C4-2B (cell line): ENCODE measurements at regions not wholly inside any gene's neighbourhood (a gene's known extent, or its start where the extent isn't known, plus 50 kb on each side); places are given as distances from the start of the nearest gene placed in this dataset.

ENCODE experiments used
- ZFX ChIP-seq: fragments of 450-650 bp; IDR thresholded peaks from 2 replicates; pipeline ENCODE4 v1.6.1; 2017
- TF ChIP-seq, protein P1 (sequence below): fragments of 450-650 bp; conservative IDR thresholded peaks from 2 replicates; pipeline ENCODE4 v1.5.1; 2017; ENCODE audit warnings: mild to moderate bottlenecking

DNA sequence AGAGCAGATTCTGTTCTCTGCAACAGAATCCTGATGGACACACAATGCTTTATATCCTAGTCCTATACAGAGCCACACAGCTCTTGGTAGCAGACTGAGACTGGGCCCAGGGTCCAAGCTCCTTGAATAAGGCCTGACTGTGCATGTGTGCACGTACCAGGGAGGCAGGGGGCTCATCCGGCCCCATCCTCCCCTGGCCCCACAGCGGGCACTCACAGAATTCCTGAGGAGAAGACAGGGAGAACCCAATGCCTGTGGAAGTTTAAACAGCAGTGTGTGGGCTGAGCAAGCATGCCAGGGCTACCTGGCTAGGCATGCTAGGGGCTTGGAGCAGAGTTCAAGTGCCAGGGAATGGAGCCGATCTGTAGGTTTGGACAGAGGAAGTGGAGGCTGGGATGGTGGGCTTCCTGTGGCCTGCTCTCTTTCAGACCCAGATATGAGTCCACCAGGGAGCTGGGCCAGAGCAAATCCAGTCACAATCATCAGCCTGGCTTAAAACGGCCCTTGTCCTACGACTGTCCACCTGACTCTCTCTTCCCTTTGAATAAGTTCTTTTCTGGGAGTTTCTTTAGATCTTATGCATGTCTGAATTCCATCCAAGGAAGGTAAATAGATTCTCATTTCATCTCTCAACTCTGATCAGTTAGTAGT is 74.0 kb downstream of the MRPL14 start:
- TF ChIP-seq, protein P1, sequence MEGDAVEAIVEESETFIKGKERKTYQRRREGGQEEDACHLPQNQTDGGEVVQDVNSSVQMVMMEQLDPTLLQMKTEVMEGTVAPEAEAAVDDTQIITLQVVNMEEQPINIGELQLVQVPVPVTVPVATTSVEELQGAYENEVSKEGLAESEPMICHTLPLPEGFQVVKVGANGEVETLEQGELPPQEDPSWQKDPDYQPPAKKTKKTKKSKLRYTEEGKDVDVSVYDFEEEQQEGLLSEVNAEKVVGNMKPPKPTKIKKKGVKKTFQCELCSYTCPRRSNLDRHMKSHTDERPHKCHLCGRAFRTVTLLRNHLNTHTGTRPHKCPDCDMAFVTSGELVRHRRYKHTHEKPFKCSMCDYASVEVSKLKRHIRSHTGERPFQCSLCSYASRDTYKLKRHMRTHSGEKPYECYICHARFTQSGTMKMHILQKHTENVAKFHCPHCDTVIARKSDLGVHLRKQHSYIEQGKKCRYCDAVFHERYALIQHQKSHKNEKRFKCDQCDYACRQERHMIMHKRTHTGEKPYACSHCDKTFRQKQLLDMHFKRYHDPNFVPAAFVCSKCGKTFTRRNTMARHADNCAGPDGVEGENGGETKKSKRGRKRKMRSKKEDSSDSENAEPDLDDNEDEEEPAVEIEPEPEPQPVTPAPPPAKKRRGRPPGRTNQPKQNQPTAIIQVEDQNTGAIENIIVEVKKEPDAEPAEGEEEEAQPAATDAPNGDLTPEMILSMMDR: no peak
- TF ChIP-seq ZFX: no peak
